GM12878 (cell line): ENCODE measurements at regions not wholly inside any gene's neighbourhood (a gene's known extent, or its start where the extent isn't known, plus 50 kb on each side); places are given as distances from the start of the nearest gene placed in this dataset.

Experiments used
- ATAC-seq: fragments of 200-7000 bp; cut with Tn5 transposase; 3 replicates; pipeline ENCODE4 v1.9.1; 2020; ENCODE audit warnings: mild to moderate bottlenecking, moderate library complexity
- BruUV-seq: library from RNA; stranded (reverse); fragments of 400-500 nt; replicated peaks from 2 replicates; lab custom pipeline; 2021; lab: Mats Ljungman, UMichigan
- CTCF ChIA-PET: fragments of 300-600 bp; sonication (Branson Sonifier 250); formaldehyde crosslinking; extraction: SDS; loops from one replicate; lab custom pipeline; 2021; ENCODE audit warnings: inconsistent platforms; lab: Yijun Ruan, JAX
- POLR2A ChIA-PET: fragments of 350-600 bp; formaldehyde crosslinking; extraction: SDS; loops from one replicate; lab custom pipeline; 2021; ENCODE audit warnings: inconsistent platforms; lab: Charles Lee
- RAD21 ChIA-PET: fragments of 300-600 bp; sonication (Branson Sonifier 250); formaldehyde crosslinking; loops from one replicate; lab custom pipeline; 2023; ENCODE audit warnings: antibody characterized with exemption; ENCODE audit not compliant: unreplicated experiment; lab: Charles Lee
- SMC1A ChIA-PET: fragments of 300-600 bp; sonication (Branson Sonifier 250); formaldehyde crosslinking; loops from one replicate; lab custom pipeline; 2023; ENCODE audit not compliant: unreplicated experiment, uncharacterized antibody; lab: Charles Lee
- DNase-seq: peaks from one replicate; pipeline ENCODE4 v3.0.0-alpha.2; 2011; ENCODE audit warnings: low read depth, low spot score
- FAIRE-seq: peaks from 3 replicates; lab custom pipeline; 2011; peaks lifted over from hg19 to GRCh38; lab: Jason Lieb, UNC
- H2AFZ ChIP-seq: 2 replicates; pipeline ENCODE4 v1.6.0; 2011; ENCODE audit warnings: low read depth, low read length, control low read depth; ENCODE audit not compliant: control insufficient read depth
- H3K27ac ChIP-seq: 2 replicates; pipeline ENCODE4 v1.5.1; 2011; ENCODE audit warnings: control low read depth; ENCODE audit not compliant: control insufficient read depth, insufficient read depth
- H3K27me3 ChIP-seq, 2 experiments: replicated peaks in 1 of 2; 2 replicates each; pipeline versions ENCODE4 v1.6.0 to v1.6.1; 2011; ENCODE audit warnings: low read length in 1 of 2; ENCODE audit not compliant: control insufficient read depth in 2 of 2, insufficient read depth in 2 of 2
- H3K36me3 ChIP-seq, 2 experiments: 2 replicates each; pipeline ENCODE4 v1.5.1; 2011; ENCODE audit warnings: low read length in 1 of 2; ENCODE audit not compliant: control insufficient read depth in 2 of 2, insufficient read depth in 2 of 2
- H3K4me1 ChIP-seq: 2 replicates; pipeline ENCODE4 v1.6.1; 2011; ENCODE audit warnings: mild to moderate bottlenecking, low read length, moderate library complexity, mixed read lengths; ENCODE audit not compliant: control insufficient read depth, insufficient read depth
- H3K4me2 ChIP-seq: 2 replicates; pipeline ENCODE4 v1.6.0; 2011; ENCODE audit warnings: control low read depth; ENCODE audit not compliant: control insufficient read depth, insufficient read depth
- H3K4me3 ChIP-seq: fragments of 200-600 bp; sonication (generic); 2 replicates; pipeline ENCODE4 v1.5.1; 2016
- H3K79me2 ChIP-seq: 2 replicates; pipeline ENCODE4 v1.6.0; 2011; ENCODE audit warnings: low read length; ENCODE audit not compliant: control insufficient read depth, insufficient read depth
- H3K9ac ChIP-seq: 2 replicates; pipeline ENCODE4 v1.8.0; 2011; ENCODE audit warnings: low read length, control low read depth, mixed read lengths; ENCODE audit not compliant: control insufficient read depth, insufficient read depth
- H3K9me3 ChIP-seq: replicated peaks from 3 replicates; pipeline ENCODE4 v1.5.1; 2011; ENCODE audit warnings: mild to moderate bottlenecking, low read length; ENCODE audit not compliant: control insufficient read depth, insufficient read depth
- H4K20me1 ChIP-seq: 2 replicates; pipeline ENCODE4 v1.6.0; 2011; ENCODE audit not compliant: control insufficient read depth, insufficient read depth
- ASH2L ChIP-seq: fragments of 300-600, 200-600 bp; sonication (generic); IDR thresholded peaks from 2 replicates; pipeline ENCODE4 v1.6.1; 2017; ENCODE audit warnings: low read depth, mild to moderate bottlenecking, borderline replicate concordance
- CHD1 ChIP-seq: IDR thresholded peaks from 2 replicates; pipeline ENCODE4 v1.6.1; 2012; ENCODE audit warnings: low read depth, low read length, improper control_type of control experiment
- CREM ChIP-seq: IDR thresholded peaks from 2 replicates; pipeline ENCODE4 v1.6.1; 2014; ENCODE audit warnings: antibody characterized with exemption, low read depth
- FOXK2 ChIP-seq: fragments of 450-650 bp; IDR thresholded peaks from 2 replicates; pipeline ENCODE4 v1.6.1; 2017; ENCODE audit warnings: mild to moderate bottlenecking, moderate library complexity
- MTA3 ChIP-seq: IDR thresholded peaks from 2 replicates; pipeline ENCODE4 v1.6.1; 2012; ENCODE audit warnings: low read length, inconsistent platforms, borderline replicate concordance
- MXI1 ChIP-seq: fragments of 150-350 bp; IDR thresholded peaks from 2 replicates; pipeline ENCODE4 v1.6.1; 2011; ENCODE audit warnings: low read depth, mild to moderate bottlenecking, inconsistent platforms, low read length, improper control_type of control experiment
- NFYA ChIP-seq: IDR thresholded peaks from 2 replicates; pipeline ENCODE4 v1.6.1; 2011; ENCODE audit warnings: low read depth, mild to moderate bottlenecking, low read length, improper control_type of control experiment, borderline replicate concordance
- PML ChIP-seq: IDR thresholded peaks from 2 replicates; pipeline ENCODE4 v1.6.1; 2012; ENCODE audit warnings: low read length, inconsistent platforms
- POLR2AphosphoS2 ChIP-seq: IDR thresholded peaks from 2 replicates; pipeline ENCODE4 v1.6.1; 2011; ENCODE audit warnings: low read depth, mild to moderate bottlenecking, low read length, improper control_type of control experiment, moderate library complexity
- RUNX3 ChIP-seq: IDR thresholded peaks from 2 replicates; pipeline ENCODE4 v1.6.1; 2012; ENCODE audit warnings: low read length, inconsistent platforms
- SIX5 ChIP-seq: IDR thresholded peaks from 2 replicates; pipeline ENCODE4 v1.6.1; 2011; ENCODE audit warnings: mild to moderate bottlenecking, low read depth, low read length, moderate library complexity; ENCODE audit not compliant: severe bottlenecking
- SMAD5 ChIP-seq: IDR thresholded peaks from 2 replicates; pipeline ENCODE4 v1.6.1; 2016; ENCODE audit warnings: antibody characterized with exemption, low read depth
- SMC3 ChIP-seq: IDR thresholded peaks from 2 replicates; pipeline ENCODE4 v1.6.1; 2011; ENCODE audit warnings: low read length, improper control_type of control experiment, borderline replicate concordance
- SP1 ChIP-seq: IDR thresholded peaks from one replicate; pipeline ENCODE4 v1.6.1; 2011; ENCODE audit warnings: low read depth, low read length
- TARDBP ChIP-seq: IDR thresholded peaks from 2 replicates; pipeline ENCODE4 v1.6.1; 2016; ENCODE audit warnings: borderline replicate concordance
- TCF3 ChIP-seq: IDR thresholded peaks from 2 replicates; pipeline ENCODE4 v1.6.1; 2012; ENCODE audit warnings: low read depth, mild to moderate bottlenecking, low read length, borderline replicate concordance; ENCODE audit not compliant: insufficient read depth
- ZSCAN29 ChIP-seq: fragments of 450-650 bp; IDR thresholded peaks from 2 replicates; pipeline ENCODE4 v1.6.1; 2017; ENCODE audit warnings: mild to moderate bottlenecking, moderate library complexity
- whole genome bisulfite sequencing: methylation state at CpG from one replicate; pipeline ENCODE4 v1.1.6; 2016; ENCODE audit warnings: low lambda C conversion rate; ENCODE audit not compliant: insufficient replicate concordance, insufficient coverage; ENCODE audit errors: missing lambda C conversion rate; 5-methylcytosine and 5-hydroxymethylcytosine counted together
- in situ Hi-C: fragments of 300-500 bp; cut with MboI; formaldehyde crosslinking; loops from 9 replicates; pipeline ENCODE4 v1.14.3; 2018; ENCODE audit warnings: mixed read lengths
- intact Hi-C: fragments of 100-400 bp; cut with micrococcal nuclease; formaldehyde crosslinking; loops from one replicate; pipeline ENCODE4 v1.14.2; 2022; ENCODE audit not compliant: unreplicated experiment
- TF ChIP-seq, protein P1 (sequence below): fragments of 450-650 bp; IDR thresholded peaks from 2 replicates; pipeline ENCODE4 v1.6.1; 2016; ENCODE audit warnings: mild to moderate bottlenecking
- TF ChIP-seq, protein P2 (sequence below): fragments of 450-650 bp; IDR thresholded peaks from 2 replicates; pipeline ENCODE4 v1.6.1; 2017; ENCODE audit warnings: mild to moderate bottlenecking
- TF ChIP-seq, protein P3 (sequence below): fragments of 450-650 bp; IDR thresholded peaks from 2 replicates; pipeline ENCODE4 v1.6.1; 2017; ENCODE audit warnings: borderline replicate concordance

DNA sequence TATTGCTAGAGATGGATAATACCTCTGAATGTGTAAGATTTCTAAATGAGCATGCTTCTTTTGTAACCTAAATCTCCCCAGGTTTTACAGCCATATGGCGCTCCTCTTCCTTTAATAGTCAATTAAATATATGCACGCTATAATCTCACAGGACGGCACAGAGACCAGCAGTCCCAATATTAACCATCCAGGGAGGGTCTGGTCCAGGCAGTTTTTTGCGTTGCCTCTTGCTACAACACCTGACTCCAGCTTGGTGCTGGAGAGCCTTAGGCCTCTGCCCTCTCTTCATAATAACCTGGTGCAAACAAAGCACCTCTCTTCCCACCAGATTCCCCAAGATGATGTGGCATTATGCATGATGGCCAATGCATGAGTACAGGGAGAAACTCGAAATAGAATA, 183.4 kb downstream of the LY86 start:
- Histone ChIP-seq H3K36me3 (no peaks in the 10 kb centered on the region), H4K20me1 (no peaks in the 10 kb centered on the region), H3K4me1 (no peaks in the 10 kb centered on the region), H3K4me2 (no peak overlapping the region), H3K27ac (no peak overlapping the region), H3K79me2 (no peaks in the 10 kb centered on the region), H3K27me3 (peaks cover 0 to 5% of the 10 kb centered on the region in 2 experiments; a peak in 1 of 4 replicates), H2AFZ (no peak overlapping the region), H3K9me3 (no peaks in the 10 kb centered on the region), H3K9ac (no peak overlapping the region), H3K4me3 (no peak overlapping the region)
- whole genome bisulfite sequencing = 62% methylated on average over 5 of the region's 5 CpGs
- no TSS peak for BruUV-seq
- ChIA-PET RAD21 (no interaction called here), SMC1A (interaction anchor here (1.0 kb wide), 1 partner anchor 29 kb away, joined by 3 read pairs; no protein-coding TSS in a partner anchor), CTCF (interaction anchor here (0.8 kb wide), 1 partner anchor 19 kb away, joined by 3 read pairs; no protein-coding TSS in a partner anchor), POLR2A (no interaction called here)
- in situ Hi-C loops (no loop called here), intact Hi-C loops (no loop called here)
- TF ChIP-seq MXI1 = no peak
- TF ChIP-seq ZSCAN29 = no peak
- TF ChIP-seq TARDBP = no peak
- TF ChIP-seq, protein P1, sequence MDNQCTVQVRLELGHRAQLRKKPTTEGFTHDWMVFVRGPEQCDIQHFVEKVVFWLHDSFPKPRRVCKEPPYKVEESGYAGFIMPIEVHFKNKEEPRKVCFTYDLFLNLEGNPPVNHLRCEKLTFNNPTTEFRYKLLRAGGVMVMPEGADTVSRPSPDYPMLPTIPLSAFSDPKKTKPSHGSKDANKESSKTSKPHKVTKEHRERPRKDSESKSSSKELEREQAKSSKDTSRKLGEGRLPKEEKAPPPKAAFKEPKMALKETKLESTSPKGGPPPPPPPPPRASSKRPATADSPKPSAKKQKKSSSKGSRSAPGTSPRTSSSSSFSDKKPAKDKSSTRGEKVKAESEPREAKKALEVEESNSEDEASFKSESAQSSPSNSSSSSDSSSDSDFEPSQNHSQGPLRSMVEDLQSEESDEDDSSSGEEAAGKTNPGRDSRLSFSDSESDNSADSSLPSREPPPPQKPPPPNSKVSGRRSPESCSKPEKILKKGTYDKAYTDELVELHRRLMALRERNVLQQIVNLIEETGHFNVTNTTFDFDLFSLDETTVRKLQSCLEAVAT = no peak
- no peak for TF ChIP-seq CHD1
- TF ChIP-seq NFYA = no peak
- TF ChIP-seq CREM = no peak
- no peak for TF ChIP-seq SP1
- no peak for TF ChIP-seq ASH2L
- TF ChIP-seq RUNX3 = no peak
- no peak for TF ChIP-seq SIX5
- TF ChIP-seq, protein P2, sequence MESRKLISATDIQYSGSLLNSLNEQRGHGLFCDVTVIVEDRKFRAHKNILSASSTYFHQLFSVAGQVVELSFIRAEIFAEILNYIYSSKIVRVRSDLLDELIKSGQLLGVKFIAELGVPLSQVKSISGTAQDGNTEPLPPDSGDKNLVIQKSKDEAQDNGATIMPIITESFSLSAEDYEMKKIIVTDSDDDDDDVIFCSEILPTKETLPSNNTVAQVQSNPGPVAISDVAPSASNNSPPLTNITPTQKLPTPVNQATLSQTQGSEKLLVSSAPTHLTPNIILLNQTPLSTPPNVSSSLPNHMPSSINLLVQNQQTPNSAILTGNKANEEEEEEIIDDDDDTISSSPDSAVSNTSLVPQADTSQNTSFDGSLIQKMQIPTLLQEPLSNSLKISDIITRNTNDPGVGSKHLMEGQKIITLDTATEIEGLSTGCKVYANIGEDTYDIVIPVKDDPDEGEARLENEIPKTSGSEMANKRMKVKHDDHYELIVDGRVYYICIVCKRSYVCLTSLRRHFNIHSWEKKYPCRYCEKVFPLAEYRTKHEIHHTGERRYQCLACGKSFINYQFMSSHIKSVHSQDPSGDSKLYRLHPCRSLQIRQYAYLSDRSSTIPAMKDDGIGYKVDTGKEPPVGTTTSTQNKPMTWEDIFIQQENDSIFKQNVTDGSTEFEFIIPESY = no peak
- TF ChIP-seq TCF3 = no peak
- TF ChIP-seq FOXK2 = no peak
- no peak for TF ChIP-seq SMAD5
- TF ChIP-seq POLR2AphosphoS2 = no peak
- TF ChIP-seq, protein P3, sequence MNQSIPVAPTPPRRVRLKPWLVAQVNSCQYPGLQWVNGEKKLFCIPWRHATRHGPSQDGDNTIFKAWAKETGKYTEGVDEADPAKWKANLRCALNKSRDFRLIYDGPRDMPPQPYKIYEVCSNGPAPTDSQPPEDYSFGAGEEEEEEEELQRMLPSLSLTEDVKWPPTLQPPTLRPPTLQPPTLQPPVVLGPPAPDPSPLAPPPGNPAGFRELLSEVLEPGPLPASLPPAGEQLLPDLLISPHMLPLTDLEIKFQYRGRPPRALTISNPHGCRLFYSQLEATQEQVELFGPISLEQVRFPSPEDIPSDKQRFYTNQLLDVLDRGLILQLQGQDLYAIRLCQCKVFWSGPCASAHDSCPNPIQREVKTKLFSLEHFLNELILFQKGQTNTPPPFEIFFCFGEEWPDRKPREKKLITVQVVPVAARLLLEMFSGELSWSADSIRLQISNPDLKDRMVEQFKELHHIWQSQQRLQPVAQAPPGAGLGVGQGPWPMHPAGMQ = no peak
- no peak for TF ChIP-seq SMC3
- no peak for TF ChIP-seq MTA3
- no peak for TF ChIP-seq PML
- DNase-seq (no peak), ATAC-seq (no peak), FAIRE-seq (no peak)
